Muscle layer of duodenum (tissue), 2 donors: ENCODE measurements at regions not wholly inside any gene's neighbourhood (a gene's known extent, or its start where the extent isn't known, plus 50 kb on each side); places are given as distances from the start of the nearest gene placed in this dataset.
"Not testable (repeated sequence)": the region's sequence is repeated elsewhere in the genome, so short reads cannot be mapped to it uniquely, and the experiment has no call there.

Source experiments
- H3K27ac ChIP-seq: one replicate; pipeline ENCODE4 v1.7.0; 2013; ENCODE audit warnings: mild to moderate bottlenecking, low read length
- H3K27me3 ChIP-seq: one replicate; pipeline ENCODE4 v1.7.0; 2013; ENCODE audit warnings: low read depth, mild to moderate bottlenecking, control low read depth, low read length
- H3K36me3 ChIP-seq, 2 donors: one replicate each; pipeline ENCODE4 v1.7.0; 2013; ENCODE audit warnings: low read length in 2 of 2, control low read depth in 1 of 2, mild to moderate bottlenecking in 1 of 2; ENCODE audit not compliant: insufficient read depth in 2 of 2, control insufficient read depth in 1 of 2
- H3K4me1 ChIP-seq, 2 donors: one replicate each; pipeline ENCODE4 v1.7.0; 2013; ENCODE audit warnings: low read length in 2 of 2, mild to moderate bottlenecking in 2 of 2, control low read depth in 1 of 2, moderate library complexity in 1 of 2; ENCODE audit not compliant: insufficient read depth in 2 of 2, control insufficient read depth in 1 of 2
- H3K4me3 ChIP-seq, 2 donors: one replicate each; pipeline ENCODE4 v1.7.0; 2013; ENCODE audit warnings: low read length in 2 of 2, low read depth in 1 of 2, mild to moderate bottlenecking in 1 of 2
- H3K9me3 ChIP-seq, 2 donors: one replicate each; pipeline ENCODE4 v1.7.0; 2013; ENCODE audit warnings: low read length in 2 of 2, control low read depth in 1 of 2, mild to moderate bottlenecking in 1 of 2; ENCODE audit not compliant: control insufficient read depth in 1 of 2
- donor health status: healthy.

- not testable (repeated sequence) for H3K9me3 ChIP-seq, H3K27me3 ChIP-seq, H3K4me1 ChIP-seq, H3K27ac ChIP-seq, H3K36me3 ChIP-seq, H3K4me3 ChIP-seq
These were observed 126.8 kb upstream of the GPR39 start for GRCh38 chr2:132289812-132290211.

DNA sequence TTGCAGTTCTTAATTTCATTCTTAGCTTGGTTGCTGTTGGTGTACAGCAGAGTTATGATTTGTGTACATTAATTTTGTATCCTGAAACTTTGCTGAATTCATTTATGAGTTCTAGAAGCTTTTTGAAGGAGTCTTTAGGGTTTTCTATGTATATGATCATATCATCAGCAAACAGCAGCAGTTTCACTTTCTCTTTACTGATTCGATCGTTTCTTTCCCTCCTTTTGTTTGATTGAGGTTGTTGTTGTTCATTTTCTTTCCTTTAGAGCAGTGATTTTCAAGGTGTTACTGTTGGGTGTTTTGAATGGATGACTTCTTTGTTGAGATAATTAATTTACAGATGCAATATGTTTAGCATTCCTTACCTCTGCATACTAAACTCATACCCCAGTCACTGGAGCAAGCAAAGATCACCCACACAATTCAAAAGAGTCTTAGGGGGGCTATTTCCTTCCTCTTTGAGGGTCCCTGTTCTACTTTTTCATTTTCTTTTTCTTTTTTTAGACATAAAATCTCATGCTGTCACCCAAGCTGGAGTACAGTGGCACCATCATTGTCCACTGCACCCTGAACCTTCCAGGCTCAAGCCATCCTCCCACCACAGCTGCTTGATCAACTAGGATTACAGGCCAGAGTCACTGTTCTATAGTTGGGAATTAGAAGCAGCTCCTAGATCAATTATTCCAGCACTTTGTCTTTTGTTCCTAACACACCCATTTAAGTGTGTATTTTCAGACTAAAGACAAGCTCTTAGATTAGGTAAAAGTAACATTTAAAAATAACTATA, 115.8 kb upstream of the GPR39 start:
- H3K4me1 ChIP-seq, H3K36me3 ChIP-seq, H3K9me3 ChIP-seq, H3K27ac ChIP-seq, H3K27me3 ChIP-seq: not testable (repeated sequence)
- H3K4me3 ChIP-seq = peak overlapping the region in 1 of 2 donors; percentile 3

DNA sequence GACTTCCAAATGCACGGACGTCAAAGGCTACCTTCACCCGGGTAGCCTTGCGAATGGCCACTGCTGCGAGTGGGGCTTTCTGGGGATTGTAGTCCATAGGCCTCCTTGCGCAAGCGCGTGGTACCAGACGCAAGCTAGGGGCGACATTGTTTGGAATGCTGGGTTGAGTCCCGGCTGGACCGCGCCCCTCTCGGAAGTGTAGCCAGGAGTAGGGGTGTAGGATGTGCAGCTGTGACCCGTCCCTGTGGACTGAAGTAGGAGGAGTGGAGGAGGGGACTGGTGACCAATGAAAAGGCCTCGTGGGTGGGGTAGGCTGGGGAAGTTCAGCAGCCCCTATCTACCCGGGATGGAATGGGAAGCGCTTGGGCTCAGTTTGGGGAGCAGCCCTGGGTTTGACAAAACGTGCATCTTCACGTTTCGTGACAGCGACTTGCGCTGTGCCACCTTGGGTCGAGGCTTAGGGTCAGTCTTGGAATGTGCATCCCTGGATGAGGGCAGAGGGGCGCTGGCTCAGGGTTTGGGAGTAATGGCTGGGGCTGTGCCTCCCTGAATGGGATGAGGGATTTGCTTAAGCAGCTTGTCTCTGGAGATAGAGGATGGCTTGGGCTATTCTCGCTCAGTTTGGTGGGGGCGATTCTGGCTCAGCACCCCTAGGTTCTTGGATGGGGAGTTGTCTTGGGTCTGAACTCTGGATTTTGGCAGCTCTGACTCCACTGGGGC, 111.8 kb upstream of the GPR39 start:
- not testable (repeated sequence) for H3K27me3 ChIP-seq, H3K4me1 ChIP-seq, H3K27ac ChIP-seq

GRCh38 chr2:132307613-132308198, 108.9 kb upstream of the GPR39 start:
- not testable (repeated sequence) for H3K27me3 ChIP-seq

More for the DNA sequence above, 111.8 kb upstream of the GPR39 start:
- not testable (repeated sequence) for H3K9me3 ChIP-seq, H3K36me3 ChIP-seq
- H3K4me3 ChIP-seq = peak overlapping the region; percentile 39 to 56

DNA sequence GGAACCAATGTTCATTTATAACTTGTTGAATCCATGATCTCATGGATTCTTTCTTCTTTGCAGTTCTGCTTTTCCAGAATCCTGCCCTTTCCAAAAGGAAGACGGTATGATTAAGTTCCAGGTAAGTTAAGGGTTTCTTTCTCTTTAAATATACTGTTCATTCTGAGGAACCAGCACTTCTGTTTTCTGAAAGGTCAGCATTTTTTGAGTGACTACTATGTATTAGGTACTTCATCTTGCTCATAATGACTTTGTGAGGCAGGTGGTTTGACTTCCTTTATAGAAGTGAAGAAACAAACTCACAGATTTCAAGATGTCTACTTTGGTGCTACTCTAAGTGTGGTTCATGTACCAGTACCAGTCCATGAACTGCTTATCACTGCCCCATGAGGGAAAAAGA, 107.4 kb upstream of the GPR39 start:
- H3K27me3 ChIP-seq, H3K4me3 ChIP-seq, H3K4me1 ChIP-seq, H3K27ac ChIP-seq, H3K36me3 ChIP-seq, H3K9me3 ChIP-seq: not testable (repeated sequence)

More at GRCh38 chr2:132307613-132308198, 108.9 kb upstream of the GPR39 start:
- H3K27ac ChIP-seq, H3K4me3 ChIP-seq, H3K4me1 ChIP-seq, H3K9me3 ChIP-seq, H3K36me3 ChIP-seq: not testable (repeated sequence)

- H3K4me3 ChIP-seq, H3K36me3 ChIP-seq, H3K4me1 ChIP-seq, H3K9me3 ChIP-seq, H3K27ac ChIP-seq, H3K27me3 ChIP-seq: not testable (repeated sequence)
These were observed 101.1 kb upstream of the GPR39 start for GRCh38 chr2:132315546-132315945.

- not testable (repeated sequence) for H3K4me1 ChIP-seq, H3K27me3 ChIP-seq, H3K9me3 ChIP-seq
These were observed 99.5 kb upstream of the GPR39 start for GRCh38 chr2:132317026-132317680.

GRCh38 chr2:132318481-132318880, 98.1 kb upstream of the GPR39 start:
- H3K9me3 ChIP-seq, H3K27me3 ChIP-seq, H3K4me1 ChIP-seq: not testable (repeated sequence)

More at GRCh38 chr2:132317026-132317680, 99.5 kb upstream of the GPR39 start:
- not testable (repeated sequence) for H3K27ac ChIP-seq, H3K36me3 ChIP-seq, H3K4me3 ChIP-seq

DNA sequence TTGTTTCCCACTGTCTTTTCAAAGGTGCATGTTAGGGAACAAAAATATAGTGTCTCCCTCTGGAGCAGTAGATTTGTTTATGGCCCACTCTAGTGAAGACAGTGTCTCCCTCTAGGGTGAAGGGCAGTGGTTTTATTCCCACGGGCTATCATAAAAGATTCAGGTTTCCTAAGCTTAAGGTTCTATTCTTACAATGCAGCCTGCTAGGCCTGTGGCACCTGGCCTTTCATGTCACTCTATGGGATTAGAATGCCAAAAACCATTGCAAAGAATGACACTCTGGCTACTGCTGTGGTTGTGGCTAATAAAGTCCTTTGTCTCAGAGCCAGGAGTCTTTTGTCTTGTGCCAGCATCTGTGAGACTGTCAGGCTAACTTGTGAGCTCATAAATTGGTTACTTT, 92.6 kb upstream of the GPR39 start:
- H3K36me3 ChIP-seq, H3K4me1 ChIP-seq, H3K27ac ChIP-seq, H3K4me3 ChIP-seq, H3K9me3 ChIP-seq, H3K27me3 ChIP-seq: not testable (repeated sequence)

More at GRCh38 chr2:132318481-132318880, 98.1 kb upstream of the GPR39 start:
- not testable (repeated sequence) for H3K27ac ChIP-seq, H3K36me3 ChIP-seq, H3K4me3 ChIP-seq

DNA sequence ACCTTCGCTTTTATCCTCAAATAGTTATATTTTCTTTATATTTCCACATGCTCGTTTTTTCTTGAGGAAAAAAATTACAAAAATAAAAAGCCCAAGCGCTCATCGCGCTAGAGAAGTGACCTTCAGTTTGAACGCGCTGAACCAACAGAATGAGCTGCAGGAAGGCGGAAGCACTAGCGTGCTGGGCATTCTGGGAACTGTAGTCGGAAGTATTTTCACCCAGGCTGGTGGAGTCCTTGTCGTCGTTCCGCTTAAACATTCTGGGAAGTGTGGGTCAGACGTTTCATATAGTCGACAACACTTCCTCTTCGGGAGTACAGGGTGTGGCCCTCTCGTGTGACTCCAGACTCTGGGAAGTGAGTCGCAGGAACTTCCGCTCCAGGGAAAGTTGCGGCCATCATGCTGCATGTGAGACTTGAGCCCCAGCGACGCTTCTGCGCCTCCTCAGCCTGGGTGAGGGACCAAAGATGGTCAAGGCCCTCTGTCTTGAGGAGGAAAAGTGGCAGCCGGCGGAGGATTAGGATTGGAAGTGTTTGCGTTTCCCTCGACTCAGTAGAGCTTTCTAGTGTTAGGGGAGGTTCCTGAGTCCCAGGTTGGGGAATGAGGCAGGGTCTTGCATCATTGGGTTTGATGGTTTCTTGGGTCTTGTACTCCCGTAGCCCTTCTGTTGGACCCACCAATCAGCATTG, 84.1 kb upstream of the GPR39 start:
- not testable (repeated sequence) for H3K4me1 ChIP-seq, H3K9me3 ChIP-seq, H3K4me3 ChIP-seq, H3K27ac ChIP-seq, H3K36me3 ChIP-seq, H3K27me3 ChIP-seq

- H3K9me3 ChIP-seq, H3K36me3 ChIP-seq, H3K4me3 ChIP-seq: not testable (repeated sequence)
These were observed 79.5 kb upstream of the GPR39 start for GRCh38 chr2:132337135-132337534.

More at GRCh38 chr2:132337135-132337534, 79.5 kb upstream of the GPR39 start:
- not testable (repeated sequence) for H3K4me1 ChIP-seq, H3K27ac ChIP-seq, H3K27me3 ChIP-seq
